K562 (cell line): ENCODE measurements at regions not wholly inside any gene's neighbourhood (a gene's known extent, or its start where the extent isn't known, plus 50 kb on each side); places are given as distances from the start of the nearest gene placed in this dataset.

Experiments used
- ATAC-seq: fragments of 200-7000 bp; cut with Tn5 transposase; 3 replicates; pipeline ENCODE4 v1.9.1; 2020; ENCODE audit warnings: moderate library complexity
- BruUV-seq: library from RNA; stranded (reverse); fragments of 400-500 nt; replicated peaks from 2 replicates; lab custom pipeline; 2021; lab: Mats Ljungman, UMichigan
- CTCF ChIA-PET: fragments of 300-600 bp; formaldehyde crosslinking; extraction: SDS; loops from one replicate; lab custom pipeline; 2021; ENCODE audit warnings: low intra/inter-chr PET ratio; lab: Yijun Ruan, JAX
- POLR2A ChIA-PET: fragments of 300-600, 350-650 bp; sonication (Branson Sonifier 250); formaldehyde crosslinking; extraction: SDS; loops from one replicate; lab custom pipeline; 2021; ENCODE audit warnings: antibody characterized with exemption, inconsistent platforms; lab: Yijun Ruan, JAX
- DNase-seq, 4 experiments: peaks; one replicate each; pipeline versions ENCODE4 v3.0.0 to v3.0.0-alpha.2; 2011 to 2018; ENCODE audit warnings: low spot score in 3 of 4, mixed read lengths in 3 of 4; ENCODE audit errors: extremely low read depth in 1 of 4
- FAIRE-seq: peaks from 2 replicates; lab custom pipeline; 2011; peaks lifted over from hg19 to GRCh38; lab: Jason Lieb, UNC
- H2AFZ ChIP-seq: 2 replicates; pipeline ENCODE4 v1.6.0; 2011; ENCODE audit warnings: low read depth, low read length, control low read depth, inconsistent platforms
- H3K27ac ChIP-seq: fragments of 200-600 bp; 3 replicates; pipeline ENCODE4 v1.8.0; 2011; ENCODE audit warnings: low read depth, mild to moderate bottlenecking, control low read depth, inconsistent platforms, low read length, moderate library complexity, mixed read lengths; ENCODE audit errors: extremely low read depth
- H3K27me3 ChIP-seq, 2 experiments: fragments of 300-600 bp in 1 of 2; 2 replicates in 1 of 2; 3 replicates in 1 of 2; pipeline versions ENCODE4 v1.6.0 to v1.8.0; 2011; ENCODE audit warnings: inconsistent platforms in 2 of 2, low read length in 2 of 2, mild to moderate bottlenecking in 1 of 2, mixed read lengths in 1 of 2, moderate library complexity in 1 of 2; ENCODE audit not compliant: control insufficient read depth in 2 of 2, insufficient read depth in 2 of 2
- H3K36me3 ChIP-seq: fragments of 300-600 bp; 3 replicates; pipeline ENCODE4 v1.8.0; 2011; ENCODE audit warnings: mild to moderate bottlenecking, low read length, inconsistent platforms; ENCODE audit not compliant: control insufficient read depth, insufficient read depth
- H3K4me1 ChIP-seq, 2 experiments: fragments of 200-600 bp in 1 of 2; replicated peaks in 1 of 2; 2 replicates in 1 of 2; 3 replicates in 1 of 2; pipeline versions ENCODE4 v1.5.1 to v1.8.0; 2011; ENCODE audit warnings: inconsistent platforms in 2 of 2, low read length in 2 of 2, mild to moderate bottlenecking in 1 of 2, mixed read lengths in 1 of 2, moderate library complexity in 1 of 2; ENCODE audit not compliant: control insufficient read depth in 2 of 2, insufficient read depth in 2 of 2
- H3K4me2 ChIP-seq: 2 replicates; pipeline ENCODE4 v1.6.1; 2011; ENCODE audit warnings: low read length, control low read depth, inconsistent platforms, mixed read lengths; ENCODE audit not compliant: insufficient read depth
- H3K4me3 ChIP-seq: fragments of 200-600 bp; sonication (generic), shearing (Covaris generic); 2 replicates; pipeline ENCODE4 v1.5.1; 2016; ENCODE audit warnings: control low read depth, inconsistent platforms
- H3K79me2 ChIP-seq: fragments of 200-600 bp; 3 replicates; pipeline ENCODE4 v1.8.0; 2011; ENCODE audit warnings: low read length, inconsistent platforms; ENCODE audit not compliant: control insufficient read depth, insufficient read depth
- H3K9ac ChIP-seq, 2 experiments: 2 replicates each; pipeline versions ENCODE4 v1.6.0 to v1.6.1; 2011; ENCODE audit warnings: low read depth in 2 of 2, low read length in 2 of 2, control low read depth in 1 of 2, inconsistent platforms in 1 of 2, mild to moderate bottlenecking in 1 of 2, mixed read lengths in 1 of 2; ENCODE audit not compliant: insufficient read depth in 1 of 2
- H3K9me1 ChIP-seq: one replicate; pipeline ENCODE4 v1.6.0; 2011; ENCODE audit warnings: inconsistent platforms, mild to moderate bottlenecking, low read length, moderate library complexity; ENCODE audit not compliant: control insufficient read depth, insufficient read depth
- H3K9me3 ChIP-seq: replicated peaks from 2 replicates; pipeline ENCODE4 v1.5.1; 2011; ENCODE audit warnings: low read depth, low read length, inconsistent platforms; ENCODE audit not compliant: control insufficient read depth, insufficient read depth
- H4K20me1 ChIP-seq: replicated peaks from 2 replicates; pipeline ENCODE4 v1.6.1; 2011; ENCODE audit warnings: low read length, inconsistent platforms, mixed read lengths; ENCODE audit not compliant: control insufficient read depth, insufficient read depth
- BDP1 ChIP-seq: IDR thresholded peaks from 3 replicates; pipeline ENCODE4 v1.6.1; 2011; ENCODE audit not compliant: insufficient read length, insufficient read depth
- CCAR2 ChIP-seq: fragments of 200-400 bp; formaldehyde crosslinking; IDR thresholded peaks from 2 replicates; pipeline ENCODE4 v1.6.1; 2017; ENCODE audit warnings: mild to moderate bottlenecking, low read depth, low read length
- CREB3 ChIP-seq: fragments of 450-650 bp; conservative IDR thresholded peaks from 2 replicates; pipeline ENCODE4 v1.6.1; 2016; ENCODE audit warnings: missing genetic modification characterization, low read depth, mild to moderate bottlenecking, missing compliant biosample characterization, moderate library complexity
- EP300 ChIP-seq: IDR thresholded peaks from 2 replicates; pipeline ENCODE4 v1.6.1; 2012; ENCODE audit warnings: low read length, improper control_type of control experiment
- POLR2H ChIP-seq: IDR thresholded peaks from 2 replicates; pipeline ENCODE4 v1.6.1; 2016; ENCODE audit warnings: missing genetic modification characterization, low read depth, mild to moderate bottlenecking, control low read depth, missing compliant biosample characterization, moderate library complexity
- RBM22 ChIP-seq: fragments of 200-400 bp; formaldehyde crosslinking; IDR thresholded peaks from 2 replicates; pipeline ENCODE4 v1.6.1; 2018; ENCODE audit warnings: low read length, low read depth; ENCODE audit not compliant: poor library complexity, severe bottlenecking
- WGBS: fragments of 100-300 bp; shearing (Covaris generic); methylation state at CpG from one replicate; pipeline ENCODE4 v1.1.6; 2016; ENCODE audit warnings: low coverage, mixed read lengths; ENCODE audit not compliant: insufficient coverage; ENCODE audit errors: missing lambda C conversion rate; 5-methylcytosine and 5-hydroxymethylcytosine counted together
- in situ Hi-C: fragments of 300-500 bp; cut with MboI; formaldehyde crosslinking; loops from 4 replicates; pipeline ENCODE4 v1.15.0; 2018; ENCODE audit warnings: inconsistent platforms, mixed read lengths
- intact Hi-C: fragments of 100-400 bp; cut with micrococcal nuclease; formaldehyde crosslinking; loops from 2 replicates; pipeline ENCODE4 v1.14.2; 2022

GRCh38 chr15:85302271-85302670 is 78.1 kb upstream of the AKAP13 start (continued):
- TF ChIP-seq CREB3 (tag) = no peak
- TF ChIP-seq RBM22 = no peak
- TF ChIP-seq BDP1 = no peak
- no peak for TF ChIP-seq CCAR2

- Histone ChIP-seq H3K9ac (no peak overlapping the region), H3K36me3 (no peaks in the 10 kb centered on the region), H4K20me1 (no peaks in the 10 kb centered on the region), H3K27me3 (no peaks in the 10 kb centered on the region; a peak in 2 of 5 replicates), H2AFZ (no peak overlapping the region), H3K9me3 (no peaks in the 10 kb centered on the region), H3K4me2 (no peak overlapping the region), H3K4me3 (no peak overlapping the region), H3K4me1 (no peaks in the 10 kb centered on the region), H3K27ac (no peak overlapping the region), H3K79me2 (no peaks in the 10 kb centered on the region), H3K9me1 (no peaks in the 10 kb centered on the region)
- TF ChIP-seq EP300 (no peak), POLR2H (tag) (no peak)
- FAIRE-seq = no peak
- in situ Hi-C loops = no loop called here
- ChIA-PET POLR2A (interaction anchor here (1.0 kb wide), 1 partner anchor 16 kb away, joined by 3 read pairs; no protein-coding TSS in a partner anchor), CTCF (no interaction called here)
- BruUV-seq = no TSS peak
- intact Hi-C loops = no loop called here
- no peak for ATAC-seq
- DNase-seq = no peak
- 0% methylated on average over 2 of the region's 2 CpGs for WGBS
Measured at GRCh38 chr15:85305050-85305449, 75.4 kb upstream of the AKAP13 start.
